ENCODE measurements at regions not wholly inside any gene's neighbourhood (a gene's known extent, or its start where the extent isn't known, plus 50 kb on each side); places are given as distances from the start of the nearest gene placed in this dataset.

- TF ChIP-seq GATA1 (IDR thresholded peaks at IDR 0.05; ENCODE audit: low read depth, low read length) = no peak
- no peak for TF ChIP-seq POLR2A (IDR thresholded peaks at IDR 0.05; ENCODE audit: low read length)
- no peak for DNase-seq
Measured at GRCh38 chr6:103198386-103198785, 1661.3 kb downstream of the HACE1 start.

GRCh38 chr6:103193413-103193812, 1666.3 kb downstream of the HACE1 start:
- no peak for TF ChIP-seq POLR2A (IDR thresholded peaks at IDR 0.05; ENCODE audit: low read length)
- no peak for TF ChIP-seq GATA1 (IDR thresholded peaks at IDR 0.05; ENCODE audit: low read depth, low read length)
- no peak for DNase-seq

GRCh38 chr6:103191391-103192093, 1668.2 kb downstream of the HACE1 start:
- no peak for TF ChIP-seq GATA1 (IDR thresholded peaks at IDR 0.05; ENCODE audit: low read depth, low read length)
- no peak for TF ChIP-seq POLR2A (IDR thresholded peaks at IDR 0.05; ENCODE audit: low read length)
- DNase-seq = no peak

DNA sequence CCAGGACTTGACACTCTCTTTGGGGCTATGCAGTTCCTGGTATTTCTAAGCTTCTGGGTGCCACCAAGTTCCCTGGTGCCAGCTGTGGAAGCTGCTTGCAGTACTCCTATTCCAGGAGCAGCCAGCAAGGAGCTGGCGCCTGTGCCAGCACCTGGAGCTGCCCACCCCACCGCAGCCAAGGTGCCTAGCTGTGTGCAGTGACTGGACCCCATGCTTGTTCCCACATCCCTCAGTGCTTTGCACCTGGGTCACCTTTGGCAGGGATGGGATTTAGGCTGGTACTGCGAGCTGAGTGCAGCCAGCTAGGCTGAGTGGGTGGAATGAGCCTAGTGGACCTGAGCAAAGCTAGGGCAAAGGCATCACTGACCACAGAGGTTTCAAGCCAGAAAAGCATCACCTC, 1674.9 kb downstream of the HACE1 start:
- no peak for DNase-seq
- TF ChIP-seq GATA1 (IDR thresholded peaks at IDR 0.05; ENCODE audit: low read depth, low read length) (no peak), POLR2A (IDR thresholded peaks at IDR 0.05; ENCODE audit: low read length) (no peak)

- DNase-seq = no peak
- no peak for TF ChIP-seq POLR2A (IDR thresholded peaks at IDR 0.05; ENCODE audit: low read length)
- TF ChIP-seq GATA1 (IDR thresholded peaks at IDR 0.05; ENCODE audit: low read depth, low read length) = no peak
Measured at GRCh38 chr6:103183831-103184411, 1675.8 kb downstream of the HACE1 start.

DNA sequence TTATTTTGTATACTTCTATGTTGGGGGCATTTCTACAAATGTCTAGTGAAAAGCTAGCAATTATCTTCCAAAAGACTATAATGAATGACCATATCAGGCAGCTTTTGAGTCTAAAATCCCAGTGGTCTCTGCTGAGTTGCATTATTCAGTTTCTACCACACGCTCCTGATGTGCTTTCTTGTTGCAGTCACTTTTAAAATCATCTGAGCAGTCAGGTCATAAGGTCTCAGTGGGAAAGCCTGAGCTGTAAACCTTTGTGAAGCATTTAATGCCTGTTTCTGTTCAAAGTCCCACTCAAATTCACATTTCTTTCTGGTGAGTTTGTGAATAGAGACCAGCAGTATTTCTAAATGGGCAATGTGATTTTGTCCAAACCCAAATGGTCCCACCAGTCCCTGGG, 1681.5 kb downstream of the HACE1 start:
- DNase-seq = no peak
- TF ChIP-seq GATA1 (IDR thresholded peaks at IDR 0.05; ENCODE audit: low read depth, low read length) (no peak), POLR2A (IDR thresholded peaks at IDR 0.05; ENCODE audit: low read length) (no peak)

- no peak for DNase-seq
- no peak for TF ChIP-seq GATA1 (IDR thresholded peaks at IDR 0.05; ENCODE audit: low read depth, low read length)
- TF ChIP-seq POLR2A (IDR thresholded peaks at IDR 0.05; ENCODE audit: low read length) = no peak
Measured at GRCh38 chr6:103177791-103178190, 1681.9 kb downstream of the HACE1 start.

- TF ChIP-seq POLR2A (IDR thresholded peaks at IDR 0.05; ENCODE audit: low read length) (no peak), GATA1 (IDR thresholded peaks at IDR 0.05; ENCODE audit: low read depth, low read length) (no peak)
- DNase-seq = no peak
Measured at GRCh38 chr6:103175056-103175455, 1684.7 kb downstream of the HACE1 start.

- DNase-seq = no peak
- TF ChIP-seq POLR2A (IDR thresholded peaks at IDR 0.05; ENCODE audit: low read length) (no peak), GATA1 (IDR thresholded peaks at IDR 0.05; ENCODE audit: low read depth, low read length) (no peak)
Measured at GRCh38 chr6:103167345-103168071, 1692.2 kb downstream of the HACE1 start.

GRCh38 chr6:103154779-103155572, 1704.7 kb downstream of the HACE1 start:
- TF ChIP-seq POLR2A (IDR thresholded peaks at IDR 0.05; ENCODE audit: low read length) = no peak
- no peak for TF ChIP-seq GATA1 (IDR thresholded peaks at IDR 0.05; ENCODE audit: low read depth, low read length)

GRCh38 chr6:103153016-103153415, 1706.7 kb downstream of the HACE1 start:
- TF ChIP-seq GATA1 (IDR thresholded peaks at IDR 0.05; ENCODE audit: low read depth, low read length) (no peak), POLR2A (IDR thresholded peaks at IDR 0.05; ENCODE audit: low read length) (no peak)
- no peak for DNase-seq

More at GRCh38 chr6:103154779-103155572, 1704.7 kb downstream of the HACE1 start:
- DNase-seq = no peak

DNA sequence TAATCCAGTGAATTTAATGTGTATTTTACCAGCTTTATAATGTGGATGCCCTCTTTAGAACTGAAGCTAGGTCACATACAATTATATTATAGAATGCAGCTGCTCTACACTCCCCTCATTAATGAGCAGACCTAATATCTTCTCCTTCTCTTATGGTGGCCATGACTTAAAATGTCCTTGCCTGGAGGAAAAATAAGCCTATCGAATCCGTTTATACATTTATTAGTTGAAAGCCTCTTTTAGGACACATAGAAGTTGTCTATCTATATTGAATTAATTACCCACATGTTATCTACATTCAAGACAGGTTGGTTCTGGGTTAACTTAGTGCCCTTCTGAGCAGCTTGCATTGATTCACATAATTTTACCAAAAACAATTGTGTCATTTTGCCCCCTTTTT, 1716.8 kb downstream of the HACE1 start:
- TF ChIP-seq POLR2A (IDR thresholded peaks at IDR 0.05; ENCODE audit: low read length) = no peak
- TF ChIP-seq GATA1 (IDR thresholded peaks at IDR 0.05; ENCODE audit: low read depth, low read length) = no peak
- DNase-seq = no peak

GRCh38 chr6:103140308-103141027, 1719.3 kb downstream of the HACE1 start:
- no peak for DNase-seq
- TF ChIP-seq POLR2A (IDR thresholded peaks at IDR 0.05; ENCODE audit: low read length) (no peak), GATA1 (IDR thresholded peaks at IDR 0.05; ENCODE audit: low read depth, low read length) (no peak)
